ENCODE measurements at regions not wholly inside any gene's neighbourhood (a gene's known extent, or its start where the extent isn't known, plus 50 kb on each side); places are given as distances from the start of the nearest gene placed in this dataset.
"Not testable (repeated sequence)": the region's sequence is repeated elsewhere in the genome, so short reads cannot be mapped to it uniquely, and the experiment has no call there.

GRCh38 chrX:1700757-1701156, 85.9 kb downstream of the ASMT start:
- DNase-seq: no peak

GRCh38 chrX:1701396-1701901, 86.6 kb downstream of the ASMT start:
- not testable (repeated sequence) for DNase-seq

GRCh38 chrX:1702142-1702541, 87.3 kb downstream of the ASMT start:
- DNase-seq: not testable (repeated sequence)

- not testable (repeated sequence) for DNase-seq
Measured at GRCh38 chrX:1702557-1702956, 87.7 kb downstream of the ASMT start.

GRCh38 chrX:1709277-1709676, 94.4 kb downstream of the ASMT start:
- not testable (repeated sequence) for DNase-seq

- no peak for DNase-seq
Measured at GRCh38 chrX:1713296-1713695, 98.4 kb downstream of the ASMT start.

- no peak for DNase-seq
Measured at GRCh38 chrX:1717373-1717772, 102.5 kb downstream of the ASMT start.

- DNase-seq: no peak
Measured at GRCh38 chrX:1719270-1719669, 104.4 kb downstream of the ASMT start.

GRCh38 chrX:1720836-1721235, 106.0 kb downstream of the ASMT start:
- DNase-seq: no peak

- no peak for DNase-seq
Measured at GRCh38 chrX:1725472-1725871, 110.6 kb downstream of the ASMT start.

- peak; percentile 45 for DNase-seq
Measured at GRCh38 chrX:1727531-1728027, 112.7 kb downstream of the ASMT start.

- DNase-seq: no peak
Measured at GRCh38 chrX:1734806-1735205, 119.9 kb downstream of the ASMT start.

GRCh38 chrX:1741816-1742394, 127.0 kb downstream of the ASMT start:
- no peak for DNase-seq

GRCh38 chrX:1743105-1743504, 128.2 kb downstream of the ASMT start:
- no peak for DNase-seq

GRCh38 chrX:1743663-1744062, 128.8 kb downstream of the ASMT start:
- no peak for DNase-seq

GRCh38 chrX:1748408-1748807, 133.5 kb downstream of the ASMT start:
- DNase-seq: no peak

- DNase-seq: no peak
Measured at GRCh38 chrX:1749499-1749898, 134.6 kb downstream of the ASMT start.

GRCh38 chrX:1750267-1750666, 135.4 kb downstream of the ASMT start:
- no peak for DNase-seq

- DNase-seq: no peak
Measured at GRCh38 chrX:1751781-1752180, 136.9 kb downstream of the ASMT start.

GRCh38 chrX:1752799-1753198, 137.9 kb downstream of the ASMT start:
- DNase-seq: not testable (repeated sequence)

- no peak for DNase-seq
Measured at GRCh38 chrX:1754077-1754476, 139.2 kb downstream of the ASMT start.

GRCh38 chrX:1763294-1763693, 148.4 kb downstream of the ASMT start:
- DNase-seq: no peak

GRCh38 chrX:1764883-1765364, 150.1 kb downstream of the ASMT start:
- DNase-seq: not testable (repeated sequence)

GRCh38 chrX:1767026-1767425, 152.2 kb downstream of the ASMT start:
- DNase-seq: no peak

GRCh38 chrX:1778817-1779216, 164.0 kb downstream of the ASMT start:
- DNase-seq: no peak
